HG03457 (cell line): ENCODE measurements at regions not wholly inside any gene's neighbourhood (a gene's known extent, or its start where the extent isn't known, plus 50 kb on each side); places are given as distances from the start of the nearest gene placed in this dataset.

ENCODE experiments used
- ATAC-seq: cut with Tn5 transposase; IDR thresholded peaks from one replicate; pipeline ENCODE4 v1.9.1; 2021; ENCODE audit warnings: moderate number of reproducible peaks; ENCODE audit not compliant: unreplicated experiment

DNA sequence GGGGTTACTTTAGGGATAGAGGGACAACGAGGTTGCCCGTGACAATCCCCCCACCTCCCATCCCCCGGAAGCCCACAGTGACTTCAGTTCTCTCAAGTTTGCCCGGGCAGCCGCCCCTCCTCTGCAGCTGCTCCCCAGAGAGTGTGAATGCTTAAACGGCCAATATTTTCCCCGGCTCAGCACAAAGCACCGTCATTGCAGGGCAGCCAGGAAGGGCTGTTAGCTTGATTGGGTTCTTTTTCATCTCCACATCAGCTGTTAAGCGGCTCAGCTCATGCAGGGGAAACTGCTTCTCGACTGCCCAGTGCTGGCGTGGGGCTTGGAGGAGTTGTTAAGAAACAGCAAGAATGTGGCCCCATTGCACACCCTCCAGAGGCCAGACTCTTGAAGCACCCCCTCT lies 120.5 kb upstream of the NCOR2 start:
- ATAC-seq = no peak

DNA sequence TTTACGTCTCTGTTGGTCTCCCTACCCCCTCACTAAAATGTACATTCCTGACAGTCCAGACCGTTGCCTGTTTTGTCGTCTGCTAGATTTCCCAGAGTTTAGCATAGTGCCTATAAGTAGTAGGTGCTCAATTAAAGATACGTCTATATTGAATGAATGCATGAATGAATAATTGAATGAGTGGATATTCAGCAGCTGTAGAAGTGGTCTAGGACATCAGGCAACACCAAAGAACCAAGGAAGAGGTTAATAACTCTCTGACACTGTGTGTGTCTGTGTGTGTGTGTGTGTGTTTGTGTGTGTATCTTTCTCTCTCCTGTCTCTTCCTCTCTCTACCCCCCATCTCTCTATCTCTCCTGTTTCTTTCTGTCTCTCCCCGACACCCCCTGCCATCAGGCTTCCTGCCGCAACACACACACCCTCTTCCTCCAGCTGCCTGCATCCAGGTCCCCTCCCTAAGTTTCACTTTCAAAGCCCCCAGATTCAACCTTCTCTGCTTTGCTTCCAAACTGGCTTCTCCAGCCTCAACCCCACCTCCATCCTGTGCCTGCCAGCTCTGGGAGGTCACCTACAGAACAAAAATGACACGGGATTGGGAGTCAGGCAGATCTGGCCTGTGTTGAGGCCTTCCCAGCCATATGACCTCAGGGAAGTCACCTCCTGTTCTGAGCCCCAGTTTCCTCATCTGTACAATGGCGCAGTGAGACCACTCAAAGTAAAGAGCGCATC lies 119.9 kb upstream of the NCOR2 start:
- ATAC-seq = no peak

- no peak for ATAC-seq
These were observed 119.2 kb upstream of the NCOR2 start for GRCh38 chr12:124686370-124687173.

- no peak for ATAC-seq
These were observed 118.4 kb upstream of the NCOR2 start for GRCh38 chr12:124685689-124686369.

GRCh38 chr12:124684971-124685688 lies 117.7 kb upstream of the NCOR2 start:
- no peak for ATAC-seq

DNA sequence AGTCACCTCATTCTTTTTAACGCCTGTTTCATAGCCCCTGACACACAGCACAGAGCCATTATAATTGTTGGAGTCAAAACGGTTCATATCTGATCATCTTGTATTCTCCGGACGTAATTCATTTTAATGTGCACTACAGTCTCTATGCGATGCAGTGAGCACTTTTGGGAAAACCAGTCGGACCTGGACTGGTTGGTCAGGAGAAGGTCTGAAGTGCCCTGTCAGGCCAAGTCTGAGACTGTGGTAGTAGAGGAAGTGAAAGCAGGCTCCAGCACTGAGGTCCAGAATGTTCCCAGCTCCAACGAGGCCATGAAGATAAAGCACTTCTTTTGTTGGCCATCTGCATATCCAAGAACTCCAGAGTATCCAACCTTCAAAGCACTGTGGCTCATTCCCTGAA lies 117.1 kb upstream of the NCOR2 start:
- ATAC-seq = no peak

DNA sequence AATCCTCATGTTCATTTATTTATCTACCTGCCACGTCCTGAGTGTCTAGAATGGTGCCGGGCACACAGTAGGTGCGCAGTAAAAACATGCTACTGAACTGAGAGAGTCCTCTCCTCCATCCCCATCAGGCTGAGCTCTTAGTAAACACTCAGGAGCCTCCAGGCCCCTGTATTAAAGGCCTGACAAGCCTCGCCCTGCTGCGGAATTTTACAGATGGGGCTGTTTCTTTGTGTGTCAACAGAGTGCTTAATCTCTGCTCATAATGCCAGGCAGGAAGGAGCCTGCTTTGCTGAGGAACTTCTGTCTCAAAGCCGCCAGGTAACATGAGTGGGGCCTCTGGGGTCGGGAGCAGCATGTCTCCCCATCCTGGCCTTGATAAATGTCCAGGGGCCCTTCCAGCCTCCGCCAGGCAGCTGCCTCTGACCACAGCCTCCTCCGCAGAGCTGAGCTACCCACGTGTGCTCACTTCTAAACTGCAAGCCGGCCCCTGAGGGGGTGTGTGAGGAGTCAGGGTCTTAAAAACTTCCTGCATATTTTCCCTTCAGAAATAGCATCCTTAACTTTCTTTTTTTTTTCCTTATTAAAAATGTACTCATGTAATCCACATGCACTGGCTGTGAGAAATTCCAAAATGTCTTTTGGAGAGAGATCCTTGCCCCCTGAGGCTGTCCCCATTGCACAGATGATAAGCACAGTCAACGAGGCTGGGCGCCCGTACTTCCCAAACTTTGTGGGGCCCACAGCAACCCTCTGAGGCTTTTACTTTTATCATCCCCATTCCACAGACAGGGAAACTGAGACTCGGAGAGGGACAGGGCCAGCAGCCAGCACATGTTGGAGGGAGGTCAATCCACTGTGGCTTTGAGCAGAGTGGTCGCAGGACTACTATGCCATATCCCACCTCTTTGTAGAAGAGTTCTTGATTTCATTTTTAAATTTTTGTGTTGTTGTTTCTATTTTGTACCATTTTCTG lies 116.0 kb upstream of the NCOR2 start:
- no peak for ATAC-seq

DNA sequence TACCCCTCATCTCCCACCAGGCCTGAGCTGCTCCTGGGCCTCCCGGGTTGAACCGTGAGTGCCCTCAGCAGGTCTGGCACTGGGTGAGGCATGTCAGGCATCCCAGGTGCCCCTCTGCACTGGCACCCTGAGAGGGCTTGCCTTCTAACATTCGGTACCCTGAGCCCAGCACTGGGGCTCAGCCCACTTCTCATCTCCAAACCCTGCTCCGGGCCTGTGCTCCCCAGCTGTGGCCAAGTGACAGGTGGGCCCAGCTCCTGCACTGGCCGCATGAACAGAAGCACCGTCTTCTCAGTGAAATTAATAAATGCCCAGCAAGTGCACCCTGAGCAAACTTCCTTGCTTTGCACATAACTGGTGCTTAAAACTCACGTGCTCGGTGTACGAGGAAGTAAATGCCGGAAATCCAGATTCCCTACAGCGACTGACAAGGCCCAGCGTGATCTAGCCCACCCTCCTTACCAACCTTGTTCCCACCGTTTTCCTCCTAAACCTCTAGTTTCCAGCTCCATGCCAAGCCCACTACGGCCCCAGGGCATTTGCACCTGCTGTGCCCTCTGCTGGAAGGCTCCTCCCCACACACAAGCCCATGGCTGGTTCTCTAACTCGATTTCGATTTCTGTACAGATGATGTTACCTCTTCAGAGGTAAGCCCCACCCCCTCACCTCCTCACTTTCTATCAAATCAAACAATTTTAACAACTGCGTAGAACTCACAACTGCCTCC lies 115.2 kb upstream of the NCOR2 start:
- no peak for ATAC-seq

- no peak for ATAC-seq
These were observed 114.5 kb upstream of the NCOR2 start for GRCh38 chr12:124681779-124682391.

GRCh38 chr12:124680863-124681778 lies 113.7 kb upstream of the NCOR2 start:
- no peak for ATAC-seq

DNA sequence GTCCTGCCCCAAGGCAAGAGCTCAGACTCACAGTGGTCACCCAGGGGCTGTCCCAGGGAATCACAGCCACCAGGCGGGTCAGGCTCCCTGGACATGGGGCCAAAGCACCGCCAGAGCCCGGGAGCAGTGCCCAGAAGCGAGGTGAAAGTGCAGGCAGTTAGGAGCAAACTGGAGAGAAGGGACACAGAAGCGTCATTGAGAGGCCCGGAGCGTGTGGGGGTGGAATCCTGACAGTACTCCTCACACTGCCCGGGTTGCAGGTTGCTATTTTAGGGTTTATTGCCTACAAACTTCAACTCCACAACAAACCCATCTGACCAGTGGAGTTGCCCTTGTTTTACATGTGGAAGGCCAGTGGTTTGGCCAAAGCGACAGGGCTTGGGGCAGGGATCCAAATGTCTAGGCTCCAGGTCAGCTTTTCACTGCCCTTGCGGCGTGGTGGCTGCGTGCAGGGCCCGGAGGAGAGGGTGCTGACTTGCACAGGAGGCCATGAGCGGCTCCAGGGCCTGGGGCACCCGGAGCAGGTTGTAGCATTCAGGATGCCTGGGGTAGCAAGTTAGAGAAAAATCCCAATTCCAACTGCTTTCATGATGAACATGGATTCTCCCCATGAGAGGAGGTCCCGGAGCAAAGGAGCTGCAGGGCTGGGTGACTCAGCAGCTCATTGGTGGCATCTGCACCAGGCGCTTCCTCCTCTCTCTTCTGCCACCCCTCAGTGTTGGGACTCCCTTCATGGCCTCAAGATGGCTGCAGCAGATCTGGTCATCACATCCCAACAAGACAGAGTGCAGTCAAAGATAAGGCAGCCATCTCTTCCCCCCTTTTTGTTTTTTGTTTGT lies 112.3 kb upstream of the NCOR2 start:
- ATAC-seq = no peak

- ATAC-seq = no peak
These were observed 111.6 kb upstream of the NCOR2 start for GRCh38 chr12:124679047-124679446.

DNA sequence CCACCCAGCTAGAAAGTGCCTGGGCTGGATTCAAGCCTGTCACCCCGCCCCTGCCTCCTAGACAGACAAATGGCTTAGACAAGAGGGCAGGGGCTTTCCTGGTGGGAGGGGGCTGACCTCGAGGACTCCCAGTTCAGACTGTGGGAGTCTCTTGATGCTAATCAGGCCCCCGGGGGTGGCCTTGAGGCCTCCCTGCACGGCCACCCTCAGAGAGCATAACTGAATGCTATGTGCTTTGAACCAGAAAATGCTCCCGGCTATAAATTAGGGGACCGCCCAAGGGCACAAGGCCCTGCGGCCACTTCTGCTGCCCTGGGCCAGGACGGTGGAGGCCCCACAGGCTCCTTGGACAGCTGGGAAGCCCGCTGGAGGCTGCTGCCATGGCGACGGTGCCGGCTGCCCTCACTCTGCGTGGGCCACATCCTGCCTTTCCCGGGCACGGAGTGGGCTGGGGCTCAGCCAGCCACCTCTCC lies 111.0 kb upstream of the NCOR2 start:
- no peak for ATAC-seq

DNA sequence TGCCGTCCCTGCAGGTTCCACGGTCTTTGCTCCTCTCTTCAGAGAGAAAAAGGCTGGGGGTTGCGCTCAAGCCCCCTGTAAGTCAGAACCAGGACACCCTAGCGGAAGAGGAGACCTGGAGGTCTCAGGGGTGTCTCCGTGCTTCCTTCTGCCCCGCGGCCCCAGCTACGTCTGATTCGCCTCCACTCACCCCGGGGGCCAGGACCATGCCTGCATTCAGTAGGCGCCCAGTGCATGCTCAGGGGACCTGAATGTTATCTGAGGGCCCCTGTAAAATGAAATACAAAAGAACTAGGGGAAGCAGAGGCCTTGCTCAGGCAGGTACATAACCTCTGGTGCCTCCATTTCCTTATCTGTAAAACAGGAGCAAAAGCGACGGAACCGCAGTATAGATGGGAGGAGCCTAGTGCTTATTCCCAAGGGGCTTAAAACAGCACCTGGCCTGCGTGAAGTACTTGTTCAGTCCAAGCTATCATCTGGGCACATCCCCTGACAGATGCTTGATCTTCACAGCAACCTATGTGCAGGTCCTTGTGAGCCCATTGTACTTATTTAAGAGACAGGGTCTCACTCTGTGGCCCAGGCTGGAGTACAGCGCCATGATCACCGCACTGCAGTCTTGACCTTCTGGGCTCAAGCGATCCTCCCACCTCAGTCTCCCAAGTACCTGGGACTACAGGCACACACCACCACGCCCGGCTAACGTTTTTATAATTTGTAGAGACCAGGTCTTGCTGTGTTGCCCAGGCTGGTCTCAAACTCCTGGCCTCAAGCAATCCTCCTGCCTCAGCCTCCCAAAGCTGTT lies 110.3 kb upstream of the NCOR2 start:
- ATAC-seq = no peak

DNA sequence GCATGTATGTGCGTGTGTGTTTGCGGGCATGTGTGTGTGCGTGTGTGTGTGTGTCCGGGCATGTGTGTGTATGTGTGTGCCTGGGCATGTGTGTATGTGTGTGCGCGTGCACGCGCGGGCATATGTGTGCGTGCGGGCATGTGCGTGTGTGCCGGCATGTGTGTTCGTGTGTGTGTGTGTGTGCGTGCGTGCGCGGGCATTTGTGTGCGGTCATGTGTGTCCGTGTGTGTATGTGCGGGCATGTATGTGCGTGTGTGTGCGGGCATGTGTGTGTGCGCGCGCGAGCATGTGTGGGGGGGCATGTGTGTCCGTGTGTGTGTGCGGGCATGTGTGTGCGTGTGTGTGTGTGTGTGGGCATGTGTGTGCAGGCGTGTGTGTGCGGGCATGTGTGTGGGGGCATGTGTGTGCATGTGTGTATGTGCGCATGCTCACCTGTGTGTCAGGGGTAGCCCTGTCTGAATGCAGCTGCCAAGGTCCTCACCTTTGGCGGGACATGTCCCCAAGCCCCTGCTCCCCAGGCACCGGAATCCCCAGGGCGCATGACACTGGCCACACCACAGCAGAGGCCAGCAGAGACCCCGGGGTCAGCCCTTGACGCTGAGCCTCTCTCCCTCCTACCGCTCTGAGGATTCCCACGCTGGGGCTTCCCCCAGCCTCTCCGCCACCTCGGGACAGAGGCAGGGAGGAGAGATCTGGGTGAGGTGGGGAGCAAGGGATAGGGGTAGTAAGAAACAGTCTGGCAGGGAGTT lies 109.5 kb upstream of the NCOR2 start:
- ATAC-seq = no peak
